HG03432 (cell line): ENCODE measurements at regions not wholly inside any gene's neighbourhood (a gene's known extent, or its start where the extent isn't known, plus 50 kb on each side); places are given as distances from the start of the nearest gene placed in this dataset.

Experiments
- ATAC-seq: cut with Tn5 transposase; IDR thresholded peaks from one replicate; pipeline ENCODE4 v1.9.1; 2021; ENCODE audit warnings: mild to moderate bottlenecking, moderate library complexity; ENCODE audit not compliant: unreplicated experiment

- ATAC-seq: no peak
Observed at GRCh38 chr3:164190566-164190965, 887.7 kb downstream of the SI start.

- ATAC-seq: no peak
Observed at GRCh38 chr3:164186095-164186494, 892.2 kb downstream of the SI start.

GRCh38 chr3:164179110-164179774, 899.1 kb downstream of the SI start:
- no peak for ATAC-seq

GRCh38 chr3:164174059-164174458, 904.2 kb downstream of the SI start:
- ATAC-seq: no peak

GRCh38 chr3:164155400-164155799, 922.9 kb downstream of the SI start:
- no peak for ATAC-seq

GRCh38 chr3:164144824-164145223, 933.5 kb downstream of the SI start:
- no peak for ATAC-seq

- no peak for ATAC-seq
Observed at GRCh38 chr3:164132878-164133277, 945.4 kb downstream of the SI start.

- no peak for ATAC-seq
Observed at GRCh38 chr3:164113371-164114332, 964.6 kb downstream of the SI start.

- no peak for ATAC-seq
Observed at GRCh38 chr3:164096352-164096751, 981.9 kb downstream of the SI start.

GRCh38 chr3:164095949-164096348, 982.3 kb downstream of the SI start:
- ATAC-seq: no peak

GRCh38 chr3:164095279-164095678, 983.0 kb downstream of the SI start:
- no peak for ATAC-seq

GRCh38 chr3:164094546-164094945, 983.8 kb downstream of the SI start:
- ATAC-seq: no peak

GRCh38 chr3:164080208-164080607, 998.1 kb downstream of the SI start:
- no peak for ATAC-seq

GRCh38 chr3:164064298-164064697, 1014.0 kb downstream of the SI start:
- no peak for ATAC-seq

- ATAC-seq: no peak
Observed at GRCh38 chr3:164060923-164061322, 1017.4 kb downstream of the SI start.

GRCh38 chr3:164049847-164050246, 1028.4 kb downstream of the SI start:
- ATAC-seq: no peak

GRCh38 chr3:164048451-164048850, 1029.8 kb downstream of the SI start:
- ATAC-seq: no peak

- ATAC-seq: no peak
Observed at GRCh38 chr3:164040991-164041390, 1037.3 kb downstream of the SI start.

- no peak for ATAC-seq
Observed at GRCh38 chr3:164030194-164030593, 1048.1 kb downstream of the SI start.

- ATAC-seq: no peak
Observed at GRCh38 chr3:164024786-164025185, 1053.5 kb downstream of the SI start.

- no peak for ATAC-seq
Observed at GRCh38 chr3:164023480-164023879, 1054.8 kb downstream of the SI start.

- no peak for ATAC-seq
Observed at GRCh38 chr3:164018500-164018899, 1059.8 kb downstream of the SI start.
